Subcutaneous abdominal adipose tissue (tissue), 5 donors: ENCODE measurements at regions not wholly inside any gene's neighbourhood (a gene's known extent, or its start where the extent isn't known, plus 50 kb on each side); places are given as distances from the start of the nearest gene placed in this dataset.
"Not testable (repeated sequence)": the region's sequence is repeated elsewhere in the genome, so short reads cannot be mapped to it uniquely, and the experiment has no call there.

Source experiments
- H3K27ac ChIP-seq: one replicate; pipeline ENCODE4 v1.7.0; 2013; ENCODE audit warnings: low read depth, mild to moderate bottlenecking, inconsistent platforms, low read length, moderate library complexity
- H3K27me3 ChIP-seq, 5 donors: one replicate each; pipeline ENCODE4 v1.7.0; 2013; ENCODE audit warnings: low read length in 5 of 5, inconsistent platforms in 1 of 5; ENCODE audit not compliant: control insufficient read depth in 5 of 5, insufficient read depth in 4 of 5
- H3K36me3 ChIP-seq, 5 donors: one replicate each; pipeline ENCODE4 v1.7.0; 2013; ENCODE audit warnings: low read length in 5 of 5; ENCODE audit not compliant: control insufficient read depth in 5 of 5, insufficient read depth in 5 of 5
- H3K4me1 ChIP-seq, 5 donors: one replicate each; pipeline ENCODE4 v1.7.0; 2013; ENCODE audit warnings: low read length in 5 of 5, mild to moderate bottlenecking in 3 of 5, moderate library complexity in 1 of 5; ENCODE audit not compliant: control insufficient read depth in 5 of 5, insufficient read depth in 5 of 5
- H3K4me3 ChIP-seq, 5 donors: one replicate each; pipeline ENCODE4 v1.7.0; 2013; ENCODE audit warnings: low read length in 5 of 5, low read depth in 1 of 5
- H3K9ac ChIP-seq, 5 donors: one replicate each; pipeline ENCODE4 v1.7.0; 2013; ENCODE audit warnings: low read length in 5 of 5, mild to moderate bottlenecking in 4 of 5, moderate library complexity in 3 of 5
- H3K9me3 ChIP-seq, 5 donors: one replicate each; pipeline ENCODE4 v1.7.0; 2013; ENCODE audit warnings: low read length in 5 of 5; ENCODE audit not compliant: control insufficient read depth in 5 of 5
- donor health status: healthy.
- donor health status: healthy.
- donor health status: healthy.
- donor health status: healthy.
- donor health status: healthy.

GRCh38 chr6:50565004-50565403, 148.3 kb upstream of the TFAP2D start:
- no peaks in the 10 kb centered on the region for H3K4me1 ChIP-seq
- H3K9me3 ChIP-seq: no peaks in the 10 kb centered on the region
- no peak overlapping the region for H3K4me3 ChIP-seq
- H3K36me3 ChIP-seq: no peaks in the 10 kb centered on the region
- no peaks in the 10 kb centered on the region for H3K27me3 ChIP-seq
- no peak overlapping the region for H3K9ac ChIP-seq
- no peak overlapping the region for H3K27ac ChIP-seq

- not testable (repeated sequence) for H3K9ac ChIP-seq, H3K4me1 ChIP-seq, H3K27me3 ChIP-seq, H3K4me3 ChIP-seq, H3K36me3 ChIP-seq, H3K9me3 ChIP-seq, H3K27ac ChIP-seq
These were observed 142.1 kb upstream of the TFAP2D start for GRCh38 chr6:50571230-50571629.

- Histone ChIP-seq H3K9ac (no peak overlapping the region), H3K4me3 (no peak overlapping the region), H3K27me3 (no peaks in the 10 kb centered on the region), H3K27ac (no peak overlapping the region), H3K4me1 (no peaks in the 10 kb centered on the region), H3K9me3 (no peaks in the 10 kb centered on the region), H3K36me3 (no peaks in the 10 kb centered on the region)
These were observed 127.6 kb upstream of the TFAP2D start for GRCh38 chr6:50585441-50586330.

GRCh38 chr6:50586331-50586675, 127.0 kb upstream of the TFAP2D start:
- no peak overlapping the region for H3K9ac ChIP-seq
- H3K27me3 ChIP-seq: no peaks in the 10 kb centered on the region
- no peak overlapping the region for H3K4me3 ChIP-seq
- H3K4me1 ChIP-seq: no peaks in the 10 kb centered on the region
- H3K27ac ChIP-seq: no peak overlapping the region
- no peaks in the 10 kb centered on the region for H3K9me3 ChIP-seq
- no peaks in the 10 kb centered on the region for H3K36me3 ChIP-seq

GRCh38 chr6:50589751-50590470, 123.4 kb upstream of the TFAP2D start:
- H3K4me1 ChIP-seq: no peaks in the 10 kb centered on the region
- no peaks in the 10 kb centered on the region for H3K9me3 ChIP-seq

GRCh38 chr6:50591135-50591534, 122.2 kb upstream of the TFAP2D start:
- H3K36me3 ChIP-seq: no peaks in the 10 kb centered on the region
- no peak overlapping the region for H3K4me3 ChIP-seq
- no peaks in the 10 kb centered on the region for H3K9me3 ChIP-seq
- H3K4me1 ChIP-seq: no peaks in the 10 kb centered on the region
- no peak overlapping the region for H3K9ac ChIP-seq
- no peak overlapping the region for H3K27ac ChIP-seq
- H3K27me3 ChIP-seq: no peaks in the 10 kb centered on the region

More at GRCh38 chr6:50589751-50590470, 123.4 kb upstream of the TFAP2D start:
- no peak overlapping the region for H3K27ac ChIP-seq
- no peak overlapping the region for H3K9ac ChIP-seq
- no peaks in the 10 kb centered on the region for H3K27me3 ChIP-seq
- no peaks in the 10 kb centered on the region for H3K36me3 ChIP-seq
- H3K4me3 ChIP-seq: no peak overlapping the region

- H3K36me3 ChIP-seq: no peaks in the 10 kb centered on the region
- no peak overlapping the region for H3K4me3 ChIP-seq
- H3K4me1 ChIP-seq: no peaks in the 10 kb centered on the region
- no peaks in the 10 kb centered on the region for H3K9me3 ChIP-seq
- no peaks in the 10 kb centered on the region for H3K27me3 ChIP-seq
- H3K9ac ChIP-seq: no peak overlapping the region
- H3K27ac ChIP-seq: no peak overlapping the region
These were observed 113.0 kb upstream of the TFAP2D start for GRCh38 chr6:50600280-50600679.

GRCh38 chr6:50602292-50602691, 111.0 kb upstream of the TFAP2D start:
- H3K9me3 ChIP-seq: no peaks in the 10 kb centered on the region
- H3K36me3 ChIP-seq: no peaks in the 10 kb centered on the region
- no peak overlapping the region for H3K4me3 ChIP-seq
- no peak overlapping the region for H3K9ac ChIP-seq
- H3K27me3 ChIP-seq: no peaks in the 10 kb centered on the region
- H3K4me1 ChIP-seq: no peaks in the 10 kb centered on the region
- no peak overlapping the region for H3K27ac ChIP-seq

- Histone ChIP-seq H3K9me3 (no peaks in the 10 kb centered on the region), H3K27ac (no peak overlapping the region), H3K4me1 (no peaks in the 10 kb centered on the region), H3K36me3 (no peaks in the 10 kb centered on the region), H3K4me3 (no peak overlapping the region), H3K27me3 (no peaks in the 10 kb centered on the region), H3K9ac (no peak overlapping the region)
These were observed 104.9 kb upstream of the TFAP2D start for GRCh38 chr6:50608421-50608820.

GRCh38 chr6:50610562-50610961, 102.8 kb upstream of the TFAP2D start:
- Histone ChIP-seq H3K4me1 (no peaks in the 10 kb centered on the region), H3K9me3 (no peaks in the 10 kb centered on the region), H3K9ac (no peak overlapping the region), H3K4me3 (no peak overlapping the region), H3K36me3 (no peaks in the 10 kb centered on the region), H3K27ac (no peak overlapping the region), H3K27me3 (no peaks in the 10 kb centered on the region)
